Medulla oblongata (tissue), 1 donor: ENCODE measurements at regions not wholly inside any gene's neighbourhood (a gene's known extent, or its start where the extent isn't known, plus 50 kb on each side); places are given as distances from the start of the nearest gene placed in this dataset.
"Not testable (repeated sequence)": the region's sequence is repeated elsewhere in the genome, so short reads cannot be mapped to it uniquely, and the experiment has no call there.

Source experiments
- DNase-seq: peaks from one replicate; pipeline ENCODE4 v3.0.0-alpha.2; 2015; ENCODE audit errors: extremely low spot score

DNA sequence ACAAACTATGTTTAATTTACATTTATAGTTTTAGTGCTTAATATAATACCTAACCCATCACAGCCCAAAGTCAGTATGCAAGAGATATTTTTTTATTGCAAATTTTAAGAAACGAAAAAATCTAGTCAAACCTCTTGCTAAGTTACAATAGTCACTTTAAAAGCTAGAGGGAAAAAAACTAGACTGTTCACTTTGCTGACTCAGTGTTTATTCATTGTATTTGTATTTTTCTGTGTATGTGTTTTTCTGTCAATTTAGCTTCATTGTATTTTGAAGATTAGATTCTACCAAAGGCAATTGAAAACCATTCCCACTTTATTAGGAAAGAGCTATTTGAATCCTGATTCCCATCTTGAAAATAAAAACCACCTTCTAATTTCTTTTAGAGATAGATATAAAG lies 891.5 kb downstream of the SLC16A7 start:
- DNase-seq, result no peak

- DNase-seq, result no peak
Measured at GRCh38 chr12:60489071-60489470, 893.2 kb downstream of the SLC16A7 start.

DNA sequence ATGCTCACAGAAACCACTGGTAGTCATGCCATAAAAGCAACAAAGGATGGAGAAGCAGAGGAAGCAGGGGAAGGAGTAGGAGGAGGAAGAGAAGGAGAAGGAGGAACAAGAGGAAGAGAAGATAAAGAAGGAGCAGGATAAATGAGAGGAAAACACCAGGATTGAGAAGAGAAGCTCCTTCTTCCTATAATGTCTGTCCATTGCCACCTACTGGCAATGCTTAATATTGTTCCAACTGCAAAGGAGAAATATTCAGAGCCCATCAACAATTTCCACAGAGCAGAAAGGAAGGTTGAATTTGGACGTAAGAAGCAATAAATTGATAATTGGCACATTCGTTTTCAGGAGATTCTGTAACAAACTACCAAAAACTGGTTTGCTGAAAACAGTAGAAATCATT lies 898.4 kb downstream of the SLC16A7 start:
- peak; percentile 32 for DNase-seq

DNA sequence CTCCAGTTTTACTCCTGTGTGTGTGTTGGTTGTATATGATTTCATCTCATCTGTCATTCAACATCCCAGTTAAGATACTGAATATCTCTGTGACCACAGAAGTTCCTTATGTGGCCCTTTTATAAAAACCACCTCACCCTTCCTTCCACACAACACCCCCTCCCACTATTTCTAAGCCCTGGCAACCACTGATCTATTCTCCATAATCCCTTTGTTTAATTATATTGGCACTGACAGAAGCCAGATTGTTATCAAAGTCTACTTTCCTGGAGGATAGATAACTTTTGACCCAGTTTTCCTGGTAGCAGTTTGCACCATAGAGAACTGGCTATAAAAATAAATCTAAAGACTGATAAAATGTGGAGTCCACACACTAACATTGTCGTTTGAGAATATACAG lies 902.8 kb downstream of the SLC16A7 start:
- DNase-seq, result no peak

DNA sequence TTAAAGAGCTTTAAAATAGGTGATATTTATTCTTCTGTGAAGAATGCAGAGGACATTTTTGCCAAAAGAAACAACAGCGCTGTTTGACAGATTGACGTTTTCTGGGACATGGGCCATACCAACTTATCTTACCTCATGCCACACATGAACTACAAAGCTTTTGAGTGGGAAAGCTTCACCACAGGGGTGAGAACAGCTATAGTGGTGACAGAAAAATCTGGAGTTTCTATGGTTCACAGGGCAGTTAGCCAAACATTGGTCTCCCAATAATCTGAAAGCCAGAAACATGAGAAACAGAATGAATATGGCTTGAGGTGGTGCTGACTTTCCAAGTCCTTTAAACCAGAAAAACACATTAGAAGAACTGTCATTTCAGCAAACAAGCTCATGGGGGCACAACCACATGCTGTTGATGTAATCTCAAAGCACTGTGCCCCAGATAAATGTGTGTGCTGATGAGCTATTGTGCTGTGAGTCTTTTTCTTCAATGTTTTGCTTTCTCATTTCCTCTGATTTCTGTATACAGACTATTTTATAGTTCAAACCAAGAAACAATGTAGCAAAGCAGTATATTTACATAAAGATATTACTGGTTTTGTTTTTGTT lies 905.4 kb downstream of the SLC16A7 start:
- peak; percentile 40 for DNase-seq

GRCh38 chr12:60522684-60523400 lies 927.0 kb downstream of the SLC16A7 start:
- DNase-seq, result peak; percentile 82

DNA sequence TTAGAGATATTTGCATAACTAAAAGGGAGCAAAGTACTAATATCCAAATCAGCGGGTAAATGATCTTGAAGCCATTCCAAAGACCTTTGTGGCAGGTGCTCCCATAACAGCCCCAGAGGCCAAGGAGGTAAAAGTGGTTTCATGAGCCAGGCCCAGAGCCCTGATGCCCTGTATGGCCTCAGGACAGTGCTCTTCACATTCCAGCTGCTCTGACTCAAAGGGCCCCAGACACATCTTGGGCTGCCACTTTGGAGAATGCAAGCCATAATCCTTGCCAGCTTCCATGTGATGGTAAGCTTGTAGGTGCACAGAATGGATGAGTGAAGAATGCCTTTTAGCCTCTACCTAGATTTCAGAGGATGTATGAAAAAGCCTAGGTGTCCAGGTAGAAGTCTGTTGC lies 933.4 kb downstream of the SLC16A7 start:
- no peak for DNase-seq

DNA sequence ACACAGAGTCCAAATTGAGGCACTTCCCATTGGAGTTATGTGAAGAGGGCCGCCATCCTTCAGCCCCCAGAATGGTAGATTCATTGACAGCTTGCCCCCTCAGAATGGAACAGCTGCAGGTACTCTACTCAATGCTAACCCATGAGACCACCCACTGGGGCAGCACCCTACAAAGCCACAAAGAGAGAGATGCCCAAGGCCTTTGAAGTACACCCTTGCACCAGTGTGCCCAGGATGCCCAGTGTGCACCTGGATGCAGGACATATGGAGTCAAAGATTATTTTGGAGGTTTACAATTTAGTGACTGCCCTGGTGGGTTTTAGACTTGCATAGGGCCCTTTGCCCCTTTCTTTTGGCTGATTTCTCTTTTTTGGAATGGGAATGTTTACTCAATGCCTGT lies 933.9 kb downstream of the SLC16A7 start:
- no peak for DNase-seq

DNA sequence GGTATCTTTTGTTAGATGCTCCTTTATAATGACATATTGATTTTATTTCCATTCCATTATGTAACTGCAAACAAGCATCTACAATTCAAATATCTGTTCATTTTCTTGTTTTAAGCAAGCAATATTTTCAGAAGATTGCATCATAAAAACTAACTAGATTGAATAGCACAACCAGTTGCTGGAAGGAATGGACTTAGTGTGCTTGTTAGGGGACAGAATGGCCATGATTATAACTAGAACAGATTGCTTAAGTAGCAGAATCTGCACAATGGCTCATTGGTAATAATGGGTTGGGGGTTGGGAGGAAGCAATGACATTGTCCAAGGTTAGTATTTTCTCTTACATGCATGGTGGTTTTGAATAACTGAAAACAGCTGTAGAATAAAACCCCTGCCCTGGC lies 939.5 kb downstream of the SLC16A7 start:
- DNase-seq, result no peak

- no peak for DNase-seq
Measured at GRCh38 chr12:60539592-60539991, 943.8 kb downstream of the SLC16A7 start.

DNA sequence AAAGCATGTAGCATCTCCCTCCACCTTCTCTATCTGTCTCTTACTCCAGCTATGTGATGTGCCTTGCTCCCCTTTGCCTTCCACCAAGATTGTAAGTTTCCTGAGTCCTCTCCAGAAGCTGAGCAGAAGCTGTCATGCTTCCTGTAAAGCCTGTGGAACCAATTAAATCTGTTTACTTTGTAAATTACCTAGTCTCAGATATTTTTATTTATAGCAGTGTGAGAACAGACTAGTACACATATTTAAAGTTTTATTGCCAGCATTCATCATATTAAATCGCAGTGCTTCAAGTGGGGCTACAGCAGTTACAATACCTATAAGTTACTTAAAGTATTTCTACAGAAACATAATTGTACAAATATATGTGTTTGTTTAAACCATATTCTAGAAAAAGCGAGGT lies 973.1 kb downstream of the SLC16A7 start:
- no peak for DNase-seq

DNA sequence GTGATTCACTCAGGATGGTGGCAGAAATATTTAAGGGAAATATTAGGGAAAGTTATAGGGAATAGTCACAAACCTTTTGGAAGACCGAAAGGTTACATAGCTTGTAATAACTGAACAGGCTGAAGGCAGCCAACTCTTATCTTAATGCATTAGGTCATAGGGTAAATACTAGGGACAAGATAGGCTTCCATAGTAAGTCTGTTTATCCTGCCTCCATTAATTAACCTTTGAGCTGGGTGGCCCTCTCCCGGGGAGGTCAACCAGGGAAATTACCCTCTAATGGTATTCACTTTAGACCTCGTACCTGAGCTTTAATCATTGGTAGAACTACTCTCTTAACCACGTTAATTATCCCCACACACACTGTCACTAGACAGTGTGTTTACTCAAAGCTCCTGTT lies 981.8 kb downstream of the SLC16A7 start:
- DNase-seq, result no peak

DNA sequence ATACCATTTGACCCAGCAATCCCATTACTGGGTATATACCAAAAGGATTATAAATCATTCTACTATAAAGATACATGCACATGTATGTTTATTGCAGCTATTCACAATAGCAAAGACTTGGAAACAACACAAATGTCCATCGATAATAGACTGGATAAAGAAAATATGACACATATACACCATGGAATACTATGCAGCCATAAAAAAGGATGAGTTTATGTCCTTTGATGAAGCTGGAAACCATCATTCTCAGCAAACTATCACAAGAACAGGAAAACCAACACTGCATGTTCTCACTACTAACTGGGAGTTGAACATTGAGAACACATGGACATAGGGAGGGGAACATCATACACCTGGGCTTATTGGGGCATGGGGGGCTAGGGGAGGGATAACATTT lies 991.8 kb downstream of the SLC16A7 start:
- not testable (repeated sequence) for DNase-seq

GRCh38 chr12:60594035-60594711 lies 998.3 kb downstream of the SLC16A7 start:
- DNase-seq, result no peak

DNA sequence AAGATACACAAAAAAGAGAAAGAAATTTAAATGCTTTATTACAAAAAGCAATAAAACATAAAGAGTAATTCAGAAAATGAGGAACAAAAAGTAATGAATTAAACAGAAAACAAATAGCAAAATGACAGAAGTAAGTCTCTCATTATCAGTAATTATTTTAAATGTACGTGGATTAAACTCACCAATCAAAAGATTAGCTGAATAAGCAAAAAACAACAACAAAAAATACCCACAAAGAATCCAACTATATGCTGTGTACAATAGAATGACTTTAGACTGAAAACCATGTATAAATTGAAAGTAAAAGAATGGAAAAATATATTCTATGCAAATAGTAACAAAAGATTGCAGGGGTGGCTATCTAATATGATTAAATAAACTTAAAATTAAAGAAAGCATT lies 1006.8 kb downstream of the SLC16A7 start:
- DNase-seq, result no peak

DNA sequence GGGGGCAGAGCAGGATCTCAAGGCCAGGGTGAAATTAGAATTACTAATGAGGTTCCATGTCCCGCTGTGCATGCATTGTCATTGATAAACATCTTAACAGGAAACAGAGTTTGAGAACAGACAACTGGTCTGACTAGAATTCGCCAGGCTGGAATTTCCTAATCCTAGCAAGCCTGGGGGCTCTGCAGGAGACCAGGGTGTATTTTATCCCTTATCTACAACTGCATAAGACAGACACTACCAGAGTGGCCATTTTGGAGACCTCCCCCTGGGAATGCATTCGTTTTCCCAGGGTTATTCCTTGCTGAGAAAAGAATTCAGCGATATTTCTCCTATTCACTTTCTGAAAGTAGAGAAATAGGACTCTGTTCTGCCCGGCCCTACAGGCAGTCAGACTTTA lies 1007.6 kb downstream of the SLC16A7 start:
- not testable (repeated sequence) for DNase-seq

- no peak for DNase-seq
Measured at GRCh38 chr12:60616400-60616799, 1020.6 kb downstream of the SLC16A7 start.

- DNase-seq, result no peak
Measured at GRCh38 chr12:60630796-60631195, 1035.0 kb downstream of the SLC16A7 start.

DNA sequence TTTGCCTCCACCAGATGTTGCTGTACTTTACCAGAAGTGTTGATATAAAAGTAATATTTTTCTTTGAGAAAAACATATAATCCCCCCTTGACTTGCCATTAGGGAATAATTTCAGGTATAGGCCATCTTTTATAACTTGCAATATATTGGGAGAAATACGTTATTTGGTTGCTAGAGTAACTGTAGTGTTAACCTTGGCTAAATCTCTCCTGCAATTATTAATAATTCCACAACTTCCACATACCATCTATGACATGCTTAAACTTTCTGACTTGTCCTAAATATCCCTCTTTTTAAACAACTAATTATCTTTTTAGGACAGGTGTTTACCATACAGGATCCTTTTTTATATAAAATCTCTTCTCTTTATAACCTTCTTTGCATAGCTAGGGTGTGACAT lies 1048.2 kb downstream of the SLC16A7 start:
- no peak for DNase-seq

DNA sequence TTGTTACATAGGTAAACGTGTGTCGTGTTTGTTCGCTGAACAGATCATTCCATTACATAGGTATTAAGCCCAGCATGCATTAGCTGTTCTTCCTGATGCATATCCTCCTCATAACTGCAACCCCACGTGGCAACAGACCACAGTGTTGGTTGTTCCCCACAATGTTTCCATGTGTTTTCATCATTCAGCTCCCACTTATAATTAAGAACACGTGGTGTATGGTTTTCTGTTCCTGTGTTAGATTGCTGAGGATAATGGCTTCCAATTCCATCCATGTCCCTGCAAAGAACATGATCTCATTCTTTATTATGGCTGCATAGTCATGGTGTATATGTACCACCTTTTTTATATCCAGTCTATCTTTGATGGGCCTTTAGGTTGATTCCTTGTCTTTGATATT lies 1071.1 kb downstream of the SLC16A7 start:
- DNase-seq, result no peak

DNA sequence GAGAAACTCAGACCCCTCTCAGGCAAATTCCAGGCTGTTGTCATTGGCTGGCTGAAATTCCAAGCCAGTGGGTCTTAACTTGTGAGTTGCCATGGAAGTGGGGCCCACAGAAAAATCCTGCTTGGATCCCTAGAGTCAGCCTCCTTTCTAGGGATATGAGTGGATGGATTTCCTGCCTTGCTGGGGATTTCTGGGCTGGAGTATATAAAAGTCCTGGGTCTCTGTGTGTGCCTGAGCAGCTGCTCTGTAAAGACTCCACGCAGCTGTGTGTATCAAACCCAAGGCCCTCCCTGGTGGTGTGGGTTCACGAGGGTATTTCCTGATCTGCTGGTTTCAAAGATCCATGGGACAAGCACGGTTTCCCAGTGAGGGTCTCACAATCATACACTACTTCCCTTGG lies 1077.1 kb downstream of the SLC16A7 start:
- no peak for DNase-seq

GRCh38 chr12:60684988-60685655 lies 1089.3 kb downstream of the SLC16A7 start:
- DNase-seq, result no peak

DNA sequence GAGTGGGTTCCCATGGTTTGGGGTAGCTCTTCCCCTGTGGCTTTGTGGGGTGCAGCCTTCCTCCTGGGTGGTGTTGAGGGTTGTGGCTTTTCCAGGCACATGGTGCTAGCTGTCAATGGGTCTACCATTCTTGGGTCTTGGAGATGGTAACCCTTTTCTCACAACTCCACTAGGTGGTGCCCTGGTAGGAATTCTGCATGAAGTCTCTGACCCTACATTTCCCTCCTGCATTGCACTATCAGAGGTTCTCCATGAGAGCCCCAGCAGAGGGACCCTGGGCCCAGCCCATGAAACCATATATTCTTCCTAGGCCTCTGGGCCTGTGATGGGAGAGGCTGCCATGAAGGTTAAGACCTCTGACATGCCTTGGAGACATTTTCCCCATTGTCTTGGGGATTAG lies 1093.3 kb downstream of the SLC16A7 start:
- no peak for DNase-seq
